HG02759 (cell line): ENCODE measurements at regions not wholly inside any gene's neighbourhood (a gene's known extent, or its start where the extent isn't known, plus 50 kb on each side); places are given as distances from the start of the nearest gene placed in this dataset.
"Not testable (repeated sequence)": the region's sequence is repeated elsewhere in the genome, so short reads cannot be mapped to it uniquely, and the experiment has no call there.

Source experiments
- ATAC-seq: cut with Tn5 transposase; IDR thresholded peaks from one replicate; pipeline ENCODE4 v1.9.1; 2021; ENCODE audit warnings: mild to moderate bottlenecking, moderate library complexity; ENCODE audit not compliant: unreplicated experiment

- no peak for ATAC-seq
Observed at GRCh38 chr9:28073270-28073669, 500.0 kb upstream of the C9orf72 start.

GRCh38 chr9:28079677-28080076 is 506.4 kb upstream of the C9orf72 start:
- ATAC-seq = no peak

- ATAC-seq = no peak
Observed at GRCh38 chr9:28082671-28083070, 509.4 kb upstream of the C9orf72 start.

GRCh38 chr9:28086881-28087280 is 513.6 kb upstream of the C9orf72 start:
- no peak for ATAC-seq

- ATAC-seq = no peak
Observed at GRCh38 chr9:28092981-28093936, 520.0 kb upstream of the C9orf72 start.

- ATAC-seq = no peak
Observed at GRCh38 chr9:28101509-28101908, 528.2 kb upstream of the C9orf72 start.

- no peak for ATAC-seq
Observed at GRCh38 chr9:28105001-28105400, 531.7 kb upstream of the C9orf72 start.

- no peak for ATAC-seq
Observed at GRCh38 chr9:28120184-28120583, 546.9 kb upstream of the C9orf72 start.

GRCh38 chr9:28120626-28121025 is 547.3 kb upstream of the C9orf72 start:
- no peak for ATAC-seq

GRCh38 chr9:28121366-28121765 is 548.1 kb upstream of the C9orf72 start:
- ATAC-seq = no peak

GRCh38 chr9:28124917-28125316 is 551.6 kb upstream of the C9orf72 start:
- no peak for ATAC-seq

GRCh38 chr9:28127101-28127500 is 553.8 kb upstream of the C9orf72 start:
- no peak for ATAC-seq

- ATAC-seq = no peak
Observed at GRCh38 chr9:28134446-28134976, 561.2 kb upstream of the C9orf72 start.

- no peak for ATAC-seq
Observed at GRCh38 chr9:28135549-28135948, 562.3 kb upstream of the C9orf72 start.

GRCh38 chr9:28136113-28136512 is 562.8 kb upstream of the C9orf72 start:
- no peak for ATAC-seq

GRCh38 chr9:28147430-28147829 is 574.1 kb upstream of the C9orf72 start:
- not testable (repeated sequence) for ATAC-seq

GRCh38 chr9:28147923-28148597 is 574.8 kb upstream of the C9orf72 start:
- not testable (repeated sequence) for ATAC-seq

- ATAC-seq = not testable (repeated sequence)
Observed at GRCh38 chr9:28149361-28150050, 576.2 kb upstream of the C9orf72 start.

GRCh38 chr9:28155067-28155466 is 581.8 kb upstream of the C9orf72 start:
- ATAC-seq = no peak

GRCh38 chr9:28155671-28156070 is 582.4 kb upstream of the C9orf72 start:
- ATAC-seq = no peak

- ATAC-seq = no peak
Observed at GRCh38 chr9:28158451-28158850, 585.2 kb upstream of the C9orf72 start.
